Breast epithelium (tissue), 4 donors: ENCODE measurements at regions not wholly inside any gene's neighbourhood (a gene's known extent, or its start where the extent isn't known, plus 50 kb on each side); places are given as distances from the start of the nearest gene placed in this dataset.
A peak's percentile ranks its signal among the peaks of the same experiment; 100 is the strongest.

Experiments used
- DNase-seq, 2 donors: peaks; one replicate each; pipeline ENCODE4 v3.0.0-alpha.2; 2019; ENCODE audit warnings: low spot score in 2 of 2
- H3K27ac ChIP-seq, 2 donors: fragments of 200-600 bp; sonication (generic) in 1 of 2; one replicate each; pipeline ENCODE4 v1.5.1; 2016 to 2019; ENCODE audit warnings: mild to moderate bottlenecking in 1 of 2
- H3K27me3 ChIP-seq, 2 donors: fragments of 200-600 bp; sonication (generic) in 1 of 2; one replicate each; pipeline versions ENCODE4 v1.5.1 to v1.6.0; 2017 to 2019; ENCODE audit warnings: control low read depth in 1 of 2, mild to moderate bottlenecking in 1 of 2
- H3K36me3 ChIP-seq: fragments of 200-600 bp; one replicate; pipeline ENCODE4 v1.5.1; 2019
- H3K4me1 ChIP-seq, 2 donors: fragments of 200-600 bp; sonication (generic); one replicate each; pipeline ENCODE4 v1.5.1; 2016 to 2019; ENCODE audit warnings: control low read depth in 1 of 2
- H3K4me3 ChIP-seq, 3 donors: fragments of 200-600 bp; sonication (generic); 1 replicate in 2 of 3; 2 replicates in 1 of 3; pipeline ENCODE4 v1.5.1; 2016 to 2019; ENCODE audit warnings: mild to moderate bottlenecking in 3 of 3, moderate library complexity in 2 of 3
- H3K9me3 ChIP-seq, 2 donors: fragments of 200-600 bp; sonication (generic) in 1 of 2; one replicate each; pipeline ENCODE4 v1.5.1; 2016 to 2019; ENCODE audit warnings: control low read depth in 1 of 2
- CTCF ChIP-seq, 3 donors: fragments of 450-650 bp; IDR thresholded peaks; one replicate each; pipeline ENCODE4 v1.5.1; 2016 to 2017; ENCODE audit warnings: antibody characterized with exemption in 3 of 3, mild to moderate bottlenecking in 3 of 3, moderate library complexity in 3 of 3
- POLR2A ChIP-seq: fragments of 450-650 bp; IDR thresholded peaks from one replicate; pipeline ENCODE4 v1.6.1; 2016; ENCODE audit warnings: antibody characterized with exemption, mild to moderate bottlenecking, moderate library complexity
- POLR2AphosphoS5 ChIP-seq, 3 donors: sonication (generic); formaldehyde crosslinking; IDR thresholded peaks; one replicate each; pipeline ENCODE4 v1.6.1; 2017; ENCODE audit warnings: antibody characterized with exemption in 3 of 3
- intact Hi-C: fragments of 100-400 bp; cut with DNase I; formaldehyde crosslinking; loops from one replicate; pipeline ENCODE4 v1.15.1; 2023; ENCODE audit warnings: low total_unique reads

- no peaks in the 10 kb centered on the region for H3K9me3 ChIP-seq
- H3K27ac ChIP-seq: no peak overlapping the region
- DNase-seq: no peak
- H3K36me3 ChIP-seq: no peaks in the 10 kb centered on the region
- TF ChIP-seq POLR2A: no peak
- no peak for TF ChIP-seq CTCF (IDR thresholded peaks at IDR 0.05)
- no peak for TF ChIP-seq POLR2AphosphoS5 (IDR thresholded peaks at IDR 0.05)
- H3K4me3 ChIP-seq: no peak overlapping the region
- intact Hi-C loops: no loop called here
- H3K4me1 ChIP-seq: no peaks in the 10 kb centered on the region
- H3K27me3 ChIP-seq: no peaks in the 10 kb centered on the region
These were observed 125.8 kb downstream of the LY86 start for GRCh38 chr6:6714118-6714897.

- H3K9me3 ChIP-seq: no peaks in the 10 kb centered on the region
- no peak overlapping the region for H3K4me3 ChIP-seq
- no peak overlapping the region for H3K27ac ChIP-seq
- H3K4me1 ChIP-seq: no peaks in the 10 kb centered on the region
- intact Hi-C loops: no loop called here
- no peak for TF ChIP-seq CTCF (IDR thresholded peaks at IDR 0.05)
- TF ChIP-seq POLR2A: no peak
- TF ChIP-seq POLR2AphosphoS5 (IDR thresholded peaks at IDR 0.05): no peak
- DNase-seq: no peak
- no peaks in the 10 kb centered on the region for H3K36me3 ChIP-seq
- no peaks in the 10 kb centered on the region for H3K27me3 ChIP-seq
These were observed 126.4 kb downstream of the LY86 start for GRCh38 chr6:6714953-6715352.

- Histone ChIP-seq H3K9me3 (no peaks in the 10 kb centered on the region), H3K27me3 (no peaks in the 10 kb centered on the region), H3K4me3 (no peak overlapping the region), H3K27ac (no peak overlapping the region), H3K4me1 (no peaks in the 10 kb centered on the region), H3K36me3 (no peaks in the 10 kb centered on the region)
- DNase-seq: no peak
- TF ChIP-seq POLR2A (no peak), POLR2AphosphoS5 (IDR thresholded peaks at IDR 0.05) (no peak), CTCF (IDR thresholded peaks at IDR 0.05) (no peak)
- intact Hi-C loops: no loop called here
These were observed 126.9 kb downstream of the LY86 start for GRCh38 chr6:6715465-6715864.

- Histone ChIP-seq H3K4me1 (no peaks in the 10 kb centered on the region), H3K36me3 (no peaks in the 10 kb centered on the region), H3K9me3 (no peaks in the 10 kb centered on the region), H3K4me3 (no peak overlapping the region), H3K27ac (no peak overlapping the region), H3K27me3 (no peaks in the 10 kb centered on the region)
- intact Hi-C loops: no loop called here
- no peak for TF ChIP-seq CTCF (IDR thresholded peaks at IDR 0.05)
- TF ChIP-seq POLR2AphosphoS5 (IDR thresholded peaks at IDR 0.05): no peak
- TF ChIP-seq POLR2A: no peak
- DNase-seq: no peak
These were observed 128.7 kb downstream of the LY86 start for GRCh38 chr6:6716998-6717763.

GRCh38 chr6:6717953-6718352 is 129.4 kb downstream of the LY86 start:
- Histone ChIP-seq H3K27me3 (no peaks in the 10 kb centered on the region), H3K9me3 (no peaks in the 10 kb centered on the region), H3K4me1 (no peaks in the 10 kb centered on the region), H3K4me3 (no peak overlapping the region), H3K36me3 (no peaks in the 10 kb centered on the region), H3K27ac (peak overlapping the region in 1 of 2 donors; percentile 33)
- no peak for DNase-seq
- TF ChIP-seq POLR2AphosphoS5 (IDR thresholded peaks at IDR 0.05): no peak
- no peak for TF ChIP-seq CTCF (IDR thresholded peaks at IDR 0.05)
- no peak for TF ChIP-seq POLR2A
- intact Hi-C loops: no loop called here
